Cardiac septum (tissue), 1 donor: ENCODE measurements at regions not wholly inside any gene's neighbourhood (a gene's known extent, or its start where the extent isn't known, plus 50 kb on each side); places are given as distances from the start of the nearest gene placed in this dataset.
"Not testable (repeated sequence)": the region's sequence is repeated elsewhere in the genome, so short reads cannot be mapped to it uniquely, and the experiment has no call there.

Source experiments
- DNase-seq: peaks from one replicate; pipeline ENCODE4 v3.0.0-alpha.2; 2020; ENCODE audit warnings: low spot score
- intact Hi-C: fragments of 100-400 bp; cut with DNase I; formaldehyde crosslinking; loops from one replicate; pipeline ENCODE4 v1.14.0; 2022
- donor health status: DM: no; HTN: no; CAD: no.

- DNase-seq = no peak
- intact Hi-C loops = no loop called here
These were observed 1704.8 kb upstream of the PIK3C3 start for GRCh38 chr18:40250236-40250635.

GRCh38 chr18:40249390-40250080 is 1705.5 kb upstream of the PIK3C3 start:
- intact Hi-C loops = no loop called here
- no peak for DNase-seq

- intact Hi-C loops = not testable (repeated sequence)
These were observed 1709.4 kb upstream of the PIK3C3 start for GRCh38 chr18:40245612-40246011.

GRCh38 chr18:40243607-40244006 is 1711.4 kb upstream of the PIK3C3 start:
- intact Hi-C loops = no loop called here
- no peak for DNase-seq

More at GRCh38 chr18:40245612-40246011, 1709.4 kb upstream of the PIK3C3 start:
- not testable (repeated sequence) for DNase-seq

GRCh38 chr18:40235836-40236235 is 1719.2 kb upstream of the PIK3C3 start:
- no peak for DNase-seq
- intact Hi-C loops = no loop called here

GRCh38 chr18:40235323-40235722 is 1719.7 kb upstream of the PIK3C3 start:
- intact Hi-C loops = no loop called here
- no peak for DNase-seq

GRCh38 chr18:40233931-40234616 is 1721.0 kb upstream of the PIK3C3 start:
- no peak for DNase-seq
- intact Hi-C loops = no loop called here

GRCh38 chr18:40222776-40223175 is 1732.3 kb upstream of the PIK3C3 start:
- no peak for DNase-seq
- intact Hi-C loops = no loop called here

GRCh38 chr18:40216856-40217255 is 1738.2 kb upstream of the PIK3C3 start:
- no peak for DNase-seq
- intact Hi-C loops = no loop called here

- intact Hi-C loops = no loop called here
- DNase-seq = no peak
These were observed 1739.1 kb upstream of the PIK3C3 start for GRCh38 chr18:40215979-40216378.

- intact Hi-C loops = no loop called here
- no peak for DNase-seq
These were observed 1744.3 kb upstream of the PIK3C3 start for GRCh38 chr18:40210696-40211095.

GRCh38 chr18:40208958-40209357 is 1746.1 kb upstream of the PIK3C3 start:
- no peak for DNase-seq
- intact Hi-C loops = no loop called here

GRCh38 chr18:40197711-40198110 is 1757.3 kb upstream of the PIK3C3 start:
- DNase-seq = no peak
- intact Hi-C loops = no loop called here

- no peak for DNase-seq
- intact Hi-C loops = no loop called here
These were observed 1768.4 kb upstream of the PIK3C3 start for GRCh38 chr18:40186677-40187076.

- no peak for DNase-seq
- intact Hi-C loops = no loop called here
These were observed 1775.1 kb upstream of the PIK3C3 start for GRCh38 chr18:40179729-40180461.

- intact Hi-C loops = no loop called here
- no peak for DNase-seq
These were observed 1787.0 kb upstream of the PIK3C3 start for GRCh38 chr18:40168026-40168425.

- DNase-seq = no peak
- intact Hi-C loops = no loop called here
These were observed 1791.8 kb upstream of the PIK3C3 start for GRCh38 chr18:40163254-40163653.

GRCh38 chr18:40160361-40160760 is 1794.7 kb upstream of the PIK3C3 start:
- intact Hi-C loops = no loop called here
- DNase-seq = no peak

- no peak for DNase-seq
- intact Hi-C loops = no loop called here
These were observed 1795.7 kb upstream of the PIK3C3 start for GRCh38 chr18:40159141-40160017.

- no peak for DNase-seq
- intact Hi-C loops = no loop called here
These were observed 1797.9 kb upstream of the PIK3C3 start for GRCh38 chr18:40157120-40157519.
